Activated gamma-delta T cell treated with Interleukin-2 at 50 U/mL for 16 hours (primary cell): ENCODE measurements at regions not wholly inside any gene's neighbourhood (a gene's known extent, or its start where the extent isn't known, plus 50 kb on each side); places are given as distances from the start of the nearest gene placed in this dataset.
"Not testable (repeated sequence)": the region's sequence is repeated elsewhere in the genome, so short reads cannot be mapped to it uniquely, and the experiment has no call there.

Experiments used
- DNase-seq: peaks from one replicate; pipeline ENCODE4 v3.0.0-alpha.2; 2020

GRCh38 chr9:31590091-31590490, 794.4 kb upstream of the ACO1 start:
- DNase-seq, result no peak

- DNase-seq, result not testable (repeated sequence)
Measured at GRCh38 chr9:31597086-31597485, 787.4 kb upstream of the ACO1 start.

GRCh38 chr9:31597977-31598376, 786.5 kb upstream of the ACO1 start:
- no peak for DNase-seq

- DNase-seq, result no peak
Measured at GRCh38 chr9:31601666-31602065, 782.8 kb upstream of the ACO1 start.

- no peak for DNase-seq
Measured at GRCh38 chr9:31604531-31604930, 779.9 kb upstream of the ACO1 start.

- no peak for DNase-seq
Measured at GRCh38 chr9:31605164-31605563, 779.3 kb upstream of the ACO1 start.

- no peak for DNase-seq
Measured at GRCh38 chr9:31606678-31607077, 777.8 kb upstream of the ACO1 start.

- DNase-seq, result no peak
Measured at GRCh38 chr9:31608416-31608815, 776.0 kb upstream of the ACO1 start.

GRCh38 chr9:31608881-31609280, 775.6 kb upstream of the ACO1 start:
- DNase-seq, result no peak

GRCh38 chr9:31612336-31613030, 772.0 kb upstream of the ACO1 start:
- no peak for DNase-seq

GRCh38 chr9:31615966-31616365, 768.5 kb upstream of the ACO1 start:
- DNase-seq, result no peak

GRCh38 chr9:31623511-31623910, 760.9 kb upstream of the ACO1 start:
- no peak for DNase-seq

GRCh38 chr9:31629292-31629691, 755.2 kb upstream of the ACO1 start:
- DNase-seq, result no peak

GRCh38 chr9:31637265-31637664, 747.2 kb upstream of the ACO1 start:
- DNase-seq, result no peak

- no peak for DNase-seq
Measured at GRCh38 chr9:31637861-31638260, 746.6 kb upstream of the ACO1 start.

GRCh38 chr9:31639451-31639850, 745.0 kb upstream of the ACO1 start:
- no peak for DNase-seq

- DNase-seq, result no peak
Measured at GRCh38 chr9:31669311-31669710, 715.1 kb upstream of the ACO1 start.

- no peak for DNase-seq
Measured at GRCh38 chr9:31671011-31671410, 713.4 kb upstream of the ACO1 start.

- DNase-seq, result no peak
Measured at GRCh38 chr9:31674264-31674663, 710.2 kb upstream of the ACO1 start.

GRCh38 chr9:31677415-31677814, 707.0 kb upstream of the ACO1 start:
- DNase-seq, result no peak

- DNase-seq, result no peak
Measured at GRCh38 chr9:31677877-31678276, 706.6 kb upstream of the ACO1 start.

- no peak for DNase-seq
Measured at GRCh38 chr9:31683116-31683515, 701.3 kb upstream of the ACO1 start.

GRCh38 chr9:31697956-31698355, 686.5 kb upstream of the ACO1 start:
- DNase-seq, result no peak

- no peak for DNase-seq
Measured at GRCh38 chr9:31699836-31700235, 684.6 kb upstream of the ACO1 start.

GRCh38 chr9:31700252-31701045, 684.0 kb upstream of the ACO1 start:
- no peak for DNase-seq
